ENCODE measurements at regions not wholly inside any gene's neighbourhood (a gene's known extent, or its start where the extent isn't known, plus 50 kb on each side); places are given as distances from the start of the nearest gene placed in this dataset.

GRCh38 chr17:71376933-71377332 is 743.9 kb upstream of the SOX9 start:
- TF ChIP-seq, protein P1, sequence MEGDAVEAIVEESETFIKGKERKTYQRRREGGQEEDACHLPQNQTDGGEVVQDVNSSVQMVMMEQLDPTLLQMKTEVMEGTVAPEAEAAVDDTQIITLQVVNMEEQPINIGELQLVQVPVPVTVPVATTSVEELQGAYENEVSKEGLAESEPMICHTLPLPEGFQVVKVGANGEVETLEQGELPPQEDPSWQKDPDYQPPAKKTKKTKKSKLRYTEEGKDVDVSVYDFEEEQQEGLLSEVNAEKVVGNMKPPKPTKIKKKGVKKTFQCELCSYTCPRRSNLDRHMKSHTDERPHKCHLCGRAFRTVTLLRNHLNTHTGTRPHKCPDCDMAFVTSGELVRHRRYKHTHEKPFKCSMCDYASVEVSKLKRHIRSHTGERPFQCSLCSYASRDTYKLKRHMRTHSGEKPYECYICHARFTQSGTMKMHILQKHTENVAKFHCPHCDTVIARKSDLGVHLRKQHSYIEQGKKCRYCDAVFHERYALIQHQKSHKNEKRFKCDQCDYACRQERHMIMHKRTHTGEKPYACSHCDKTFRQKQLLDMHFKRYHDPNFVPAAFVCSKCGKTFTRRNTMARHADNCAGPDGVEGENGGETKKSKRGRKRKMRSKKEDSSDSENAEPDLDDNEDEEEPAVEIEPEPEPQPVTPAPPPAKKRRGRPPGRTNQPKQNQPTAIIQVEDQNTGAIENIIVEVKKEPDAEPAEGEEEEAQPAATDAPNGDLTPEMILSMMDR (IDR thresholded peaks at IDR 0.05): no peak
- no peak for TF ChIP-seq POLR2A (IDR thresholded peaks at IDR 0.05; ENCODE audit: low read depth)
